ENCODE measurements at regions not wholly inside any gene's neighbourhood (a gene's known extent, or its start where the extent isn't known, plus 50 kb on each side); places are given as distances from the start of the nearest gene placed in this dataset.
"Not testable (repeated sequence)": the region's sequence is repeated elsewhere in the genome, so short reads cannot be mapped to it uniquely, and the experiment has no call there.

DNA sequence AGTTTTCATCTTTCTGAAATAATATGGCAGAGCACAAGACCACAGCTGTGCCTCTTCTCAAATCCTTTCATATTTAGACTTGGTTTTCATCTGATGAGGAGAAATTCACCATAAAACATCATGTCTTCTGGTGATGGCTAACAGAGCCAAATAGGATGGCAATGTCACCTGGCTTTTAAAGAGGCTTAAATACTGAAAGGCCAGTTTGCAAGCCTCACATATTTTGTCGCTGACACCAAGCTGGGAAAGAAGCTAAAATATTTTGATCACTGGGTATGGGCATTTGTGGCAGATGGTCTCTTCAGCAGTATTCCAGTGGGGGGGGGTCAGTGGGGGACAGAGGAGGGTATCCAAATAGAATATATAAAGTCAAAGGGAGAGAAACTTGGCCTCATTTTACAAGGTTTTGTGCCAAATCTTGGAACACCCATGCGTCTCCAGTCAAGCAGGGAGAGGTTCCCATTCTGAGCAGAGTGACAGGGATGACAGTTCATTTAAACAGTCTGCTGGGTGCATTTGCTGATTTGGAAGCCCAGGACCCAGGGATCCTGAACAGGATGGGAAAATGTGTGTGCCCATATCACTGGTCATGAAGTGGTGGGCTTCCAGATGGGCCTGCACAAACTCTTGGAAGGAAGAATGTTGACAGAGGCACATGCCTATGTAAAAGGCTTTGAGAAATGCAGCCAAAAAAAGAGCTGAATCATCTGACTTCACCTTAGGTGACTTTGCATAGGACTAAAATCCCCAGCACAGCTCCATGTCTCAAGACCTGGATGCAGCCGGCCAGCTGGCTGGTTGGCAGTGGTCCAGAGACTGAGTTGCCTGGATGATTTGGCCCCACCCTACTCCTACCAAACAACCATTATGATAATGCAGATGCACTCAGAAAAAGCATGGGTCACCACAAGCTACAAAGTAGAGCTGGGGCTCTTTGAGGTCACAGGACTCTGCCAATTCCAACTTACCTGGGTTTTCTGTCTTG, 484.4 kb upstream of the NR3C2 start:
- Histone ChIP-seq H3K36me3 (ENCODE audit: control insufficient read depth, insufficient read depth, low read length) (no peaks in the 10 kb centered on the region), H3K9me3 (ENCODE audit: control insufficient read depth, low read length) (no peaks in the 10 kb centered on the region), H3K4me3 (ENCODE audit: extremely low read depth, insufficient read depth, low read length, poor library complexity, severe bottlenecking) (no peak overlapping the region), H3K4me1 (ENCODE audit: control insufficient read depth, insufficient read depth, low read length, poor library complexity, severe bottlenecking) (no peaks in the 10 kb centered on the region), H3K27ac (ENCODE audit: low read depth, low read length, severe bottlenecking) (no peak overlapping the region)
- WGBS, 2 experiments (ENCODE audit: insufficient coverage in 2 of 2), result 88 to 95% methylated on average over 3 of the region's 3 CpGs

DNA sequence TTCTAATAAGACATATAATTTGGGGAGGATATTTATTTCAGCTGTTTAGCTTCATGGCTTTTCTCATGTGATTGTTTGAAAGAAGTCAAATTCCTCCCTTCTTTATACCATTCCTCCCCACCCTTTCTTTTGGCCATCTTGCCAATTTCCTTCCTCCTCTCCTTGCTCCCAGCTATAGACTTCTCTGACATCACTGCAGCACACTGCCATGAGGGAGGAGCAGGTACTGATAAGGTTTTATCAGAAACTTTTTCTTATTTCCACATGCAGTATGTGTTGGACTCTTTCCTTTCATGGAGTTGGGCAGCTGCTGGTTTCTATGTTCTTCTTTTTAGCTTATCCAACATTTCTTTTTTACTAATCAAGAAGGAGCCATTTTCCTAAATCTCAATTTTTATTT, 481.7 kb upstream of the NR3C2 start:
- no peak overlapping the region for H3K4me3 ChIP-seq (ENCODE audit: extremely low read depth, insufficient read depth, low read length, poor library complexity, severe bottlenecking)
- H3K9me3 ChIP-seq (ENCODE audit: control insufficient read depth, low read length), result no peaks in the 10 kb centered on the region
- H3K27ac ChIP-seq (ENCODE audit: low read depth, low read length, severe bottlenecking), result no peak overlapping the region
- no peaks in the 10 kb centered on the region for H3K36me3 ChIP-seq (ENCODE audit: control insufficient read depth, insufficient read depth, low read length)
- H3K4me1 ChIP-seq (ENCODE audit: control insufficient read depth, insufficient read depth, low read length, poor library complexity, severe bottlenecking), result no peaks in the 10 kb centered on the region

DNA sequence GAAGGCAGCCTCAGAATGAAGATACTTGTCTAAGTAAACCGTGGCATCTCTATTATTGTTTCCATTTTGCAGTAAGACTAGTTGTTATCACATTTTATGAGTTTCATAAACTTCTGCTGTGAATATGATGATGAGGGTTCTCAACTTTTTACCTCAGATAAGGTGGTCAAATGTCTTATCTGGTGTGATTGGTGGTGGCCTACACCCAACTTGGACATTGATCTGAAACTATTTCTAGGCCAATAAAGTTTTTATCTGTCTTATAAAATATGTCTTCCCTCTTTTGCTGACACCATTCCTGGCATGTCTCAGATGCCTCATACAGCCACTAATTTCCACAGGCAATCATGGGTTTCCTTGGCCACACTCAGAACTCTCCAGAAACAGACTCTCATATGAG, 480.3 kb upstream of the NR3C2 start:
- Histone ChIP-seq H3K36me3 (ENCODE audit: control insufficient read depth, insufficient read depth, low read length) (no peaks in the 10 kb centered on the region), H3K4me3 (ENCODE audit: extremely low read depth, insufficient read depth, low read length, poor library complexity, severe bottlenecking) (no peak overlapping the region), H3K4me1 (ENCODE audit: control insufficient read depth, insufficient read depth, low read length, poor library complexity, severe bottlenecking) (no peaks in the 10 kb centered on the region), H3K27ac (ENCODE audit: low read depth, low read length, severe bottlenecking) (no peak overlapping the region), H3K9me3 (ENCODE audit: control insufficient read depth, low read length) (no peaks in the 10 kb centered on the region)
- WGBS, 2 experiments (ENCODE audit: insufficient coverage in 2 of 2), result no CpG with 5 or more reads among the region's 1 CpG

GRCh38 chr4:148914734-148915133, 472.5 kb upstream of the NR3C2 start:
- Histone ChIP-seq H3K4me1 (ENCODE audit: control insufficient read depth, insufficient read depth, low read length, poor library complexity, severe bottlenecking) (no peaks in the 10 kb centered on the region), H3K36me3 (ENCODE audit: control insufficient read depth, insufficient read depth, low read length) (no peaks in the 10 kb centered on the region), H3K4me3 (ENCODE audit: extremely low read depth, insufficient read depth, low read length, poor library complexity, severe bottlenecking) (no peak overlapping the region), H3K9me3 (ENCODE audit: control insufficient read depth, low read length) (no peaks in the 10 kb centered on the region), H3K27ac (ENCODE audit: low read depth, low read length, severe bottlenecking) (no peak overlapping the region)
- 100% methylated on average over 1 of the region's 2 CpGs for WGBS, 2 experiments (ENCODE audit: insufficient coverage in 2 of 2)

DNA sequence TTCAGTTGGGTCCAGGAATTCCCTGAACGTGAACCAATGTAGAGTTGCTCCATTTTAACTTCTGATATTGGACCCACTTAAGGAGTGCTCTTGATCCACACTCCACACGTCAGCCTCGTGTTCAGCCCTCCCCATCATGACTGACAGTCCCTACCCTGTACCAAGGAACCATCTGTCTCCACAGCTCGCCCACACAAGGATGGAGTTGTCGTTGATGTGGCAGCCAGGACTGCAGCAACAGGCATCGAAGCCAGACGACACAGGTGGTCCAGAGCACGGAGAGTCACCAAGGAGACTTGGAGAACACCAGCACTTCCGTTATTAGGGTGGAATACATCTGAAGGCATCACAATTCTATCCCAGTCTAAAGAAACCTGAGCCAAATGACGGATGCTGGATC, 472.1 kb upstream of the NR3C2 start:
- 89 to 90% methylated on average over 8 to 10 of the region's 10 CpGs for WGBS, 2 experiments (ENCODE audit: insufficient coverage in 2 of 2)
- H3K4me1 ChIP-seq (ENCODE audit: control insufficient read depth, insufficient read depth, low read length, poor library complexity, severe bottlenecking), result no peaks in the 10 kb centered on the region

DNA sequence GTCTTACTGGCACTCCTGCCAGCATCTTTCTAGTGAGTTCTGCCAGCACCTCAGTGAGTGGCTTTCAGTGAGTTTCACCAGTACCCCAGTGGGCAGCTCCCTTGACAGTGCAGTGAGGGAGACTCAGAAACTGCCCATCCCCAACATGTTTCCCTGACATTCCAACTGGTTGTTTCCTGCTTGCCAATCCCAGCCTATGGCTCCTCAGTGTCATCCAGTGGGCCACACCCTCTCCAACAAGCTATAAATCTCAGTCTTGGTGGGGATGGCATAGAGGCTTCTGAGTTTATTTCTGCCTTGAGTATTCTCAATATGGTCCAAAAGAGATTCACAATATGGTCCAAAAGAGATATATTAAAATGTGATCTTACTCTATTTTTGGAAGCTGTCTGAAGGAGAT, 461.2 kb upstream of the NR3C2 start:
- H3K4me3 ChIP-seq (ENCODE audit: extremely low read depth, insufficient read depth, low read length, poor library complexity, severe bottlenecking), result no peak overlapping the region
- H3K4me1 ChIP-seq (ENCODE audit: control insufficient read depth, insufficient read depth, low read length, poor library complexity, severe bottlenecking), result no peaks in the 10 kb centered on the region
- no peak overlapping the region for H3K27ac ChIP-seq (ENCODE audit: low read depth, low read length, severe bottlenecking)
- H3K36me3 ChIP-seq (ENCODE audit: control insufficient read depth, insufficient read depth, low read length), result no peaks in the 10 kb centered on the region
- H3K9me3 ChIP-seq (ENCODE audit: control insufficient read depth, low read length), result no peaks in the 10 kb centered on the region

More for the DNA sequence above, 472.1 kb upstream of the NR3C2 start:
- H3K27ac ChIP-seq (ENCODE audit: low read depth, low read length, severe bottlenecking), result no peak overlapping the region
- H3K36me3 ChIP-seq (ENCODE audit: control insufficient read depth, insufficient read depth, low read length), result no peaks in the 10 kb centered on the region
- no peak overlapping the region for H3K4me3 ChIP-seq (ENCODE audit: extremely low read depth, insufficient read depth, low read length, poor library complexity, severe bottlenecking)
- no peaks in the 10 kb centered on the region for H3K9me3 ChIP-seq (ENCODE audit: control insufficient read depth, low read length)

GRCh38 chr4:148901075-148901705, 459.0 kb upstream of the NR3C2 start:
- Histone ChIP-seq H3K9me3 (ENCODE audit: control insufficient read depth, low read length) (peaks cover 8% of the 10 kb centered on the region), H3K4me1 (ENCODE audit: control insufficient read depth, insufficient read depth, low read length, poor library complexity, severe bottlenecking) (no peaks in the 10 kb centered on the region), H3K36me3 (ENCODE audit: control insufficient read depth, insufficient read depth, low read length) (no peaks in the 10 kb centered on the region), H3K4me3 (ENCODE audit: extremely low read depth, insufficient read depth, low read length, poor library complexity, severe bottlenecking) (no peak overlapping the region), H3K27ac (ENCODE audit: low read depth, low read length, severe bottlenecking) (no peak overlapping the region)
- WGBS, 2 experiments (ENCODE audit: insufficient coverage in 2 of 2), result 65% methylated on average over 3 of the region's 3 CpGs; no CpG with 5 or more reads in 1 of the 2 experiments

GRCh38 chr4:148898139-148898538, 455.9 kb upstream of the NR3C2 start:
- H3K9me3 ChIP-seq (ENCODE audit: control insufficient read depth, low read length); H3K4me3 ChIP-seq (ENCODE audit: extremely low read depth, insufficient read depth, low read length, poor library complexity, severe bottlenecking); H3K4me1 ChIP-seq (ENCODE audit: control insufficient read depth, insufficient read depth, low read length, poor library complexity, severe bottlenecking); H3K36me3 ChIP-seq (ENCODE audit: control insufficient read depth, insufficient read depth, low read length); H3K27ac ChIP-seq (ENCODE audit: low read depth, low read length, severe bottlenecking): not testable (repeated sequence)

- Histone ChIP-seq H3K4me1 (ENCODE audit: control insufficient read depth, insufficient read depth, low read length, poor library complexity, severe bottlenecking) (no peaks in the 10 kb centered on the region), H3K27ac (ENCODE audit: low read depth, low read length, severe bottlenecking) (no peak overlapping the region), H3K36me3 (ENCODE audit: control insufficient read depth, insufficient read depth, low read length) (no peaks in the 10 kb centered on the region), H3K4me3 (ENCODE audit: extremely low read depth, insufficient read depth, low read length, poor library complexity, severe bottlenecking) (no peak overlapping the region), H3K9me3 (ENCODE audit: control insufficient read depth, low read length) (peaks cover 6% of the 10 kb centered on the region)
- WGBS, 2 experiments (ENCODE audit: insufficient coverage in 2 of 2), result 83 to 93% methylated on average over 2 of the region's 3 CpGs
These were observed 450.9 kb upstream of the NR3C2 start for GRCh38 chr4:148893095-148893494.

- whole genome bisulfite sequencing, 2 experiments (ENCODE audit: insufficient coverage in 2 of 2), result 61 to 92% methylated on average over 2 to 3 of the region's 3 CpGs
- Histone ChIP-seq H3K27ac (ENCODE audit: low read depth, low read length, severe bottlenecking) (no peak overlapping the region), H3K36me3 (ENCODE audit: control insufficient read depth, insufficient read depth, low read length) (no peaks in the 10 kb centered on the region), H3K9me3 (ENCODE audit: control insufficient read depth, low read length) (no peaks in the 10 kb centered on the region), H3K4me3 (ENCODE audit: extremely low read depth, insufficient read depth, low read length, poor library complexity, severe bottlenecking) (no peak overlapping the region), H3K4me1 (ENCODE audit: control insufficient read depth, insufficient read depth, low read length, poor library complexity, severe bottlenecking) (no peaks in the 10 kb centered on the region)
These were observed 441.7 kb upstream of the NR3C2 start for GRCh38 chr4:148883891-148884290.

GRCh38 chr4:148883435-148883834, 441.2 kb upstream of the NR3C2 start:
- Histone ChIP-seq H3K9me3 (ENCODE audit: control insufficient read depth, low read length) (no peaks in the 10 kb centered on the region), H3K4me1 (ENCODE audit: control insufficient read depth, insufficient read depth, low read length, poor library complexity, severe bottlenecking) (no peaks in the 10 kb centered on the region), H3K4me3 (ENCODE audit: extremely low read depth, insufficient read depth, low read length, poor library complexity, severe bottlenecking) (no peak overlapping the region), H3K36me3 (ENCODE audit: control insufficient read depth, insufficient read depth, low read length) (no peaks in the 10 kb centered on the region), H3K27ac (ENCODE audit: low read depth, low read length, severe bottlenecking) (no peak overlapping the region)
- WGBS, 2 experiments (ENCODE audit: insufficient coverage in 2 of 2), result no CpG with 5 or more reads among the region's 1 CpG

All from mesodermal cell (in vitro differentiated cells).